Aorta (tissue), 5 donors: ENCODE measurements at regions not wholly inside any gene's neighbourhood (a gene's known extent, or its start where the extent isn't known, plus 50 kb on each side); places are given as distances from the start of the nearest gene placed in this dataset.
A peak's percentile ranks its signal among the peaks of the same experiment; 100 is the strongest.
"Not testable (repeated sequence)": the region's sequence is repeated elsewhere in the genome, so short reads cannot be mapped to it uniquely, and the experiment has no call there.

Experiments
- ATAC-seq: fragments of 200-7000 bp; cut with Tn5 transposase; one replicate; pipeline ENCODE4 v1.9.1; 2022; ENCODE audit warnings: moderate library complexity; ENCODE audit not compliant: low FRiP score
- DNase-seq, 2 donors: peaks; one replicate each; pipeline ENCODE4 v3.0.0-alpha.2; 2020
- H3K27ac ChIP-seq, 2 donors: one replicate each; pipeline ENCODE4 v1.5.1; 2013; ENCODE audit warnings: low read length in 2 of 2, mild to moderate bottlenecking in 2 of 2, moderate library complexity in 2 of 2, control low read depth in 1 of 2, inconsistent platforms in 1 of 2, low read depth in 1 of 2
- H3K27me3 ChIP-seq, 2 donors: one replicate each; pipeline ENCODE4 v1.6.1; 2013; ENCODE audit warnings: control low read depth in 1 of 2, low read length in 1 of 2, mild to moderate bottlenecking in 1 of 2, moderate library complexity in 1 of 2; ENCODE audit not compliant: insufficient read depth in 2 of 2, control insufficient read depth in 1 of 2
- H3K36me3 ChIP-seq, 2 donors: one replicate each; pipeline ENCODE4 v1.6.1; 2013; ENCODE audit warnings: control low read depth in 1 of 2, low read length in 1 of 2, mild to moderate bottlenecking in 1 of 2; ENCODE audit not compliant: insufficient read depth in 2 of 2, control insufficient read depth in 1 of 2
- H3K4me1 ChIP-seq, 2 donors: one replicate each; pipeline ENCODE4 v1.6.1; 2013; ENCODE audit warnings: low read length in 2 of 2, control low read depth in 1 of 2, mild to moderate bottlenecking in 1 of 2, moderate library complexity in 1 of 2; ENCODE audit not compliant: insufficient read depth in 2 of 2, control insufficient read depth in 1 of 2
- H3K4me3 ChIP-seq, 2 donors: one replicate each; pipeline ENCODE4 v1.5.1; 2013; ENCODE audit warnings: low read length in 2 of 2, control low read depth in 1 of 2, mild to moderate bottlenecking in 1 of 2
- H3K9me3 ChIP-seq: one replicate; pipeline ENCODE4 v1.6.1; 2013; ENCODE audit warnings: mild to moderate bottlenecking, low read length; ENCODE audit not compliant: control insufficient read depth
- WGBS, 2 donors: extraction: QIAGEN DNeasy Blood & Tissue Kit; methylation state at CpG; one replicate each; pipeline ENCODE4 v1.1.7; 2013; 5-methylcytosine and 5-hydroxymethylcytosine counted together
- intact Hi-C, 2 donors: fragments of 100-400 bp; cut with DNase I; formaldehyde crosslinking; loops; one replicate each; pipeline versions ENCODE4 v1.14.2 to v1.15.0; 2022
- donor health status: healthy with polysubstance abuse.
- donor health status: Bipolar disorder and iron deficiency.
- donor health status: DM: no; HTN: no; CAD: no.
- donor health status: DM: no; HTN: no; CAD: no.
- donor health status: DM: yes; HTN: yes; CAD: no.

GRCh38 chr1:182221367-182221766 is 159.9 kb upstream of the ZNF648 start:
- intact Hi-C loops, H3K27ac ChIP-seq, H3K9me3 ChIP-seq, DNase-seq, H3K27me3 ChIP-seq, H3K4me3 ChIP-seq, H3K36me3 ChIP-seq, H3K4me1 ChIP-seq, ATAC-seq: not testable (repeated sequence)
- WGBS, 2 donors, result 84 to 87% methylated on average over 1 of the region's 1 CpG

GRCh38 chr1:182217967-182218366 is 156.5 kb upstream of the ZNF648 start:
- intact Hi-C loops, result no loop called here
- H3K36me3 ChIP-seq, result no peaks in the 10 kb centered on the region
- H3K9me3 ChIP-seq, result no peaks in the 10 kb centered on the region
- no peak for ATAC-seq
- no peak for DNase-seq
- H3K27me3 ChIP-seq, result no peaks in the 10 kb centered on the region
- H3K4me1 ChIP-seq, result no peaks in the 10 kb centered on the region
- no peak overlapping the region for H3K4me3 ChIP-seq
- WGBS, 2 donors, result 71 to 95% methylated on average over 2 of the region's 2 CpGs
- no peak overlapping the region for H3K27ac ChIP-seq

GRCh38 chr1:182217071-182217470 is 155.6 kb upstream of the ZNF648 start:
- Histone ChIP-seq H3K4me3 (no peak overlapping the region), H3K27me3 (no peaks in the 10 kb centered on the region), H3K9me3 (no peaks in the 10 kb centered on the region), H3K27ac (no peak overlapping the region), H3K4me1 (no peaks in the 10 kb centered on the region), H3K36me3 (no peaks in the 10 kb centered on the region)
- intact Hi-C loops, result no loop called here
- no peak for ATAC-seq
- no peak for DNase-seq
- WGBS, 2 donors, result 74 to 80% methylated on average over 3 of the region's 3 CpGs

DNA sequence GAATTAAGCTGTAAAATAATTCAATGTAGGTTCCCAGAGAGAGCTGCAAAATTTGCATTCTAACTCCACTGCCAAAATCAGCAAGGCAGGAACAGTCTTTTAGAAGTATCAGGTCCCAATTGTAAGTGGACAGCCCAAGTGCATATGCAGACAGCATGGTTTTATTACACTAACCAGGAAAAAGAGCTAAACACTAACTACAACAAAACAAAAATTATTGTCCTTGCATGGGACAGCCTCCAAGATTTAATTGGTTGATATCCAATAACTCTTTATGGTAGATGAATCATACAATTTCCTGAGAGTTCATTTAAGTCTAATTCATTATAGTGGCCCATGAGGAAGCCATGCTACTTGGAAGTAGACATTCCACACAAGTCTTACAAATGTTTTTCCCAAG is 154.3 kb upstream of the ZNF648 start:
- no peaks in the 10 kb centered on the region for H3K9me3 ChIP-seq
- no peak overlapping the region for H3K27ac ChIP-seq
- intact Hi-C loops, result no loop called here
- DNase-seq (no peak), ATAC-seq (no peak)
- no peaks in the 10 kb centered on the region for H3K27me3 ChIP-seq
- H3K36me3 ChIP-seq, result no peaks in the 10 kb centered on the region
- H3K4me1 ChIP-seq, result no peaks in the 10 kb centered on the region
- H3K4me3 ChIP-seq, result no peak overlapping the region

DNA sequence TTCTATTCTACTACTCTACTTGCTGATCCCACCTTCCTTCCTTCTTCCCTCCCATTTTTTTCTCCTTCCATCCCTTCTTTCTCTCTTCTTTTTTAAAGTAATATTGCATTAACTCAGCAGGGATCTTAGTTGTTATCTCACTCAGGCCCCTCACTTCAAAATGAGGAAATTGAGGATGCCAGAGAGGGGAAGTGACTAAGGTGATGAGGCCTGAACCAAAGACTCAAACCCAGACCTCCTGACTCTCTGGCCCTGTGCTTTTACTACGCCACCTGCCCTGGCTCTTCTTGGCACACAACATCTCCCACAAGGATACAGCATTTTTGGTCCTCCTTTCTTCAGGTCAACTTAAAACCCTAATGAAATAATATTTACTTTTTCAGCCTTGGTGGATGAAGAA is 151.7 kb upstream of the ZNF648 start:
- H3K4me1 ChIP-seq, result no peaks in the 10 kb centered on the region
- no peak overlapping the region for H3K27ac ChIP-seq
- H3K4me3 ChIP-seq, result no peak overlapping the region
- intact Hi-C loops, result no loop called here
- no peaks in the 10 kb centered on the region for H3K36me3 ChIP-seq
- ATAC-seq, result no peak
- H3K9me3 ChIP-seq, result no peaks in the 10 kb centered on the region
- no peak for DNase-seq
- no peaks in the 10 kb centered on the region for H3K27me3 ChIP-seq
- WGBS, 2 donors, result 94 to 95% methylated on average over 1 of the region's 1 CpG

DNA sequence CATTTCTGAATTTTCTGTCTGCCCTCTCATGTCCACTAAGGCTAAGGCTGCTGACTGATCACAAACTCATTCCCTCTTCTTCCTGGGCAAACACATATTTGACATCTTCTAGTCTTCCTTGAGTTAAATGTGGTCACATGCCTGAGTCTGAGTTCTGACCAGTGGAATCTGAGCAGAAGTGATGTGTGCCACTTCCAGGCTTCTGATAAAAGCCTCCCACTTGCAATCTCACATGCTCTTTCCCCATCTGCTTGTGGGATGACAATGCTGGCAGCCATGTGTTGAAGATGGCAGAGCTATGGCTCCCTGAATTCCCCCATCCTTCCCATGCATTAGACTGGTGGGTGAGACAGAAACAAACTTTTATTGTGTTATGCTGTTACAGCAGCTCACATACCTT is 149.9 kb upstream of the ZNF648 start:
- Histone ChIP-seq H3K27ac (no peak overlapping the region), H3K4me3 (no peak overlapping the region), H3K4me1 (no peaks in the 10 kb centered on the region), H3K9me3 (no peaks in the 10 kb centered on the region), H3K27me3 (no peaks in the 10 kb centered on the region), H3K36me3 (no peaks in the 10 kb centered on the region)
- DNase-seq (no peak), ATAC-seq (no peak)
- intact Hi-C loops, result no loop called here

- no peaks in the 10 kb centered on the region for H3K9me3 ChIP-seq
- intact Hi-C loops, result no loop called here
- no peak for DNase-seq
- no peaks in the 10 kb centered on the region for H3K4me1 ChIP-seq
- no peak overlapping the region for H3K27ac ChIP-seq
- no peak for ATAC-seq
- no peaks in the 10 kb centered on the region for H3K27me3 ChIP-seq
- WGBS, 2 donors, result 76 to 95% methylated on average over 1 of the region's 1 CpG
- H3K4me3 ChIP-seq, result no peak overlapping the region
- H3K36me3 ChIP-seq, result no peaks in the 10 kb centered on the region
Observed at GRCh38 chr1:182210417-182210816, 148.9 kb upstream of the ZNF648 start.

DNA sequence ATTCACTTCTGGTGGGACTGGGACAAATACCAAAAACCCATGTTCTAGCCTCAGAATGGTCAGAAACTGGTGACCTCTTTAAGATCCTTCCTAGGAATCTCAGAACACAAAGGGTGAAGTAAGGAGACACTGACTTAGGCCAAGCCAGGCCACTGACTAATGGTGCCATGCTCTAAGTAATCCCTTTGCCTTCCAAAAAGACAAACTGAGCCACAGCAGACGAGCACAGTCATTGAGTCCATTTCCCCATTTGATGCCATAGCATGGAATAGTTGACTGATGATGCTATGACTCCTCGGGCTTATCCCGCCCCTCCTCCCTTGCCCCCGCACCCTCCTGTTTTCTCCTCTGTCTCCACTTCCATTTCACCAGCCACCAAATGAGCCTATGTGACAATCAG is 145.8 kb upstream of the ZNF648 start:
- intact Hi-C loops, result no loop called here
- no peaks in the 10 kb centered on the region for H3K4me1 ChIP-seq
- ATAC-seq, result no peak

DNA sequence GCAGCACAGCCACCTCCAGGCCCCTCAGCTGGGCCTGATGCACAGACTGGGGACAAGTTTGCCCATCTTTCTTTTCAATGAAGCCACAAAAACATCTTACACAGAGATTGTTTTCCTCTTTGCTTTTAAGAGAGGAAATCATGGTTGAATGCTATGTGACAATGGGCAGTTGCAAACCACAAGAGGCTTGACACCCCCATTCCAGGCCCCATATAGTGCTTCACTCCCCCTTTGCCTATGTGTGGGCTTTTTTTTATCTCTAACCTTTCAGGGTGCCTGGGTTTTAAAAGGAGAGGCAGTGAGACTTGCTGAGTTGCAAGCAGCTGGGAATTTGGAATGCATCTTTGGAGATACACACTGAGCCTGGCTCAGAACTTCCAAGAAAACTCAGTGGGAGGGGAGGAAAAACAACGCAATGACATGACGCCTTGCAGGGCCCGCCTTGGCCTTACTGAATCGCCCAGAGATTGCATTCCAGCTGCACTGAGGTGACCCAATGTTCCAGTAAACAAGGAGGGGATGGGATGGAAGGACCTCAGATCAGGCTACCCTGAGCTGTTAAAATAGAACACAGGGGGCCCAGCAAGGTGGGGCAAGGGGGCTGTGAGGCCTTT is 145.2 kb upstream of the ZNF648 start:
- Histone ChIP-seq H3K4me1 (peaks cover 0 to 2% of the 10 kb centered on the region in 2 donors), H3K27me3 (no peaks in the 10 kb centered on the region), H3K9me3 (no peaks in the 10 kb centered on the region), H3K36me3 (no peaks in the 10 kb centered on the region), H3K27ac (peak overlapping the region in 1 of 2 donors; percentile 43), H3K4me3 (no peak overlapping the region)
- DNase-seq, result peak; percentile 58 to 75
- intact Hi-C loops, result no loop called here
- WGBS, 2 donors, result 5 to 12% methylated on average over 4 of the region's 4 CpGs
- ATAC-seq, result peak; percentile 89

More for the DNA sequence above, 145.8 kb upstream of the ZNF648 start:
- no peak for DNase-seq
- 74 to 75% methylated on average over 4 of the region's 4 CpGs for WGBS, 2 donors
- H3K36me3 ChIP-seq, result no peaks in the 10 kb centered on the region
- no peaks in the 10 kb centered on the region for H3K9me3 ChIP-seq
- H3K27me3 ChIP-seq, result no peaks in the 10 kb centered on the region
- H3K4me3 ChIP-seq, result no peak overlapping the region
- H3K27ac ChIP-seq, result peak overlapping the region in 1 of 2 donors; percentile 43
